HepG2 (cell line): ENCODE measurements at regions not wholly inside any gene's neighbourhood (a gene's known extent, or its start where the extent isn't known, plus 50 kb on each side); places are given as distances from the start of the nearest gene placed in this dataset.

Experiments used
- BCL6 ChIP-seq: IDR thresholded peaks from 2 replicates; pipeline ENCODE4 v1.6.1; 2016; ENCODE audit warnings: missing genetic modification reagents, missing compliant biosample characterization
- NFYB ChIP-seq: sonication (generic); formaldehyde crosslinking; IDR thresholded peaks from 2 replicates; pipeline ENCODE4 v1.4.0; 2020; ENCODE audit warnings: missing genetic modification reagents
- POLR2A ChIP-seq, 2 experiments: IDR thresholded peaks; 2 replicates each; pipeline ENCODE4 v1.6.1; 2011; ENCODE audit warnings: low read depth in 2 of 2, low read length in 2 of 2, mild to moderate bottlenecking in 1 of 2, moderate library complexity in 1 of 2; ENCODE audit not compliant: insufficient read depth in 1 of 2
- PTBP1 ChIP-seq: fragments of 200-400 bp; formaldehyde crosslinking; IDR thresholded peaks from 2 replicates; pipeline ENCODE4 v1.6.1; 2018; ENCODE audit warnings: low read length, low read depth; ENCODE audit not compliant: poor library complexity, severe bottlenecking
- TAF15 ChIP-seq: fragments of 200-400 bp; formaldehyde crosslinking; IDR thresholded peaks from one replicate; pipeline ENCODE4 v1.6.1; 2018; ENCODE audit warnings: mild to moderate bottlenecking, low read depth, low read length; ENCODE audit not compliant: poor library complexity, severe bottlenecking
- ZFP37 ChIP-seq: sonication (generic); formaldehyde crosslinking; IDR thresholded peaks from 2 replicates; pipeline ENCODE4 v1.4.0; 2020; ENCODE audit warnings: missing genetic modification reagents, borderline replicate concordance
- ZNF10 ChIP-seq: sonication (generic); formaldehyde crosslinking; IDR thresholded peaks from 2 replicates; pipeline ENCODE4 v1.4.0; 2020; ENCODE audit warnings: mild to moderate bottlenecking, low read depth, missing genetic modification reagents, borderline replicate concordance
- ZNF501 ChIP-seq: sonication (generic); formaldehyde crosslinking; IDR thresholded peaks from 2 replicates; pipeline ENCODE4 v1.5.1; 2020; ENCODE audit warnings: mild to moderate bottlenecking, moderate library complexity, missing genetic modification reagents
- TF ChIP-seq, protein P1 (sequence below): IDR thresholded peaks from 2 replicates; pipeline ENCODE4 v1.6.1; 2016; ENCODE audit warnings: low read depth, control low read depth
- TF ChIP-seq, protein P2 (sequence below): sonication (generic); formaldehyde crosslinking; IDR thresholded peaks from 2 replicates; pipeline ENCODE4 v1.4.0; 2020; ENCODE audit warnings: missing genetic modification reagents, borderline replicate concordance

GRCh38 chr4:100778431-100778830, 260.6 kb upstream of the EMCN start:
- TF ChIP-seq BCL6 (no peak), PTBP1 (no peak), ZNF10 (CRISPR knock-in tag) (no peak), TAF15 (no peak), ZFP37 (CRISPR knock-in tag) (no peak), NFYB (CRISPR knock-in tag) (no peak), ZNF501 (CRISPR knock-in tag) (no peak), POLR2A (IDR thresholded peaks at IDR 0.05; ENCODE audit: insufficient read depth in 1 of 2, low read depth in 2 of 2, low read length in 2 of 2) (no peak)
- TF ChIP-seq, protein P1, sequence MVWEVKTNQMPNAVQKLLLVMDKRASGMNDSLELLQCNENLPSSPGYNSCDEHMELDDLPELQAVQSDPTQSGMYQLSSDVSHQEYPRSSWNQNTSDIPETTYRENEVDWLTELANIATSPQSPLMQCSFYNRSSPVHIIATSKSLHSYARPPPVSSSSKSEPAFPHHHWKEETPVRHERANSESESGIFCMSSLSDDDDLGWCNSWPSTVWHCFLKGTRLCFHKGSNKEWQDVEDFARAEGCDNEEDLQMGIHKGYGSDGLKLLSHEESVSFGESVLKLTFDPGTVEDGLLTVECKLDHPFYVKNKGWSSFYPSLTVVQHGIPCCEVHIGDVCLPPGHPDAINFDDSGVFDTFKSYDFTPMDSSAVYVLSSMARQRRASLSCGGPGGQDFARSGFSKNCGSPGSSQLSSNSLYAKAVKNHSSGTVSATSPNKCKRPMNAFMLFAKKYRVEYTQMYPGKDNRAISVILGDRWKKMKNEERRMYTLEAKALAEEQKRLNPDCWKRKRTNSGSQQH (CRISPR knock-in tag): no peak
- TF ChIP-seq, protein P2, sequence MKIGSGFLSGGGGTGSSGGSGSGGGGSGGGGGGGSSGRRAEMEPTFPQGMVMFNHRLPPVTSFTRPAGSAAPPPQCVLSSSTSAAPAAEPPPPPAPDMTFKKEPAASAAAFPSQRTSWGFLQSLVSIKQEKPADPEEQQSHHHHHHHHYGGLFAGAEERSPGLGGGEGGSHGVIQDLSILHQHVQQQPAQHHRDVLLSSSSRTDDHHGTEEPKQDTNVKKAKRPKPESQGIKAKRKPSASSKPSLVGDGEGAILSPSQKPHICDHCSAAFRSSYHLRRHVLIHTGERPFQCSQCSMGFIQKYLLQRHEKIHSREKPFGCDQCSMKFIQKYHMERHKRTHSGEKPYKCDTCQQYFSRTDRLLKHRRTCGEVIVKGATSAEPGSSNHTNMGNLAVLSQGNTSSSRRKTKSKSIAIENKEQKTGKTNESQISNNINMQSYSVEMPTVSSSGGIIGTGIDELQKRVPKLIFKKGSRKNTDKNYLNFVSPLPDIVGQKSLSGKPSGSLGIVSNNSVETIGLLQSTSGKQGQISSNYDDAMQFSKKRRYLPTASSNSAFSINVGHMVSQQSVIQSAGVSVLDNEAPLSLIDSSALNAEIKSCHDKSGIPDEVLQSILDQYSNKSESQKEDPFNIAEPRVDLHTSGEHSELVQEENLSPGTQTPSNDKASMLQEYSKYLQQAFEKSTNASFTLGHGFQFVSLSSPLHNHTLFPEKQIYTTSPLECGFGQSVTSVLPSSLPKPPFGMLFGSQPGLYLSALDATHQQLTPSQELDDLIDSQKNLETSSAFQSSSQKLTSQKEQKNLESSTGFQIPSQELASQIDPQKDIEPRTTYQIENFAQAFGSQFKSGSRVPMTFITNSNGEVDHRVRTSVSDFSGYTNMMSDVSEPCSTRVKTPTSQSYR: no peak
